Stomach (tissue), 8 donors: ENCODE measurements at regions not wholly inside any gene's neighbourhood (a gene's known extent, or its start where the extent isn't known, plus 50 kb on each side); places are given as distances from the start of the nearest gene placed in this dataset.

Source experiments
- DNase-seq, 2 donors: peaks; one replicate each; pipeline versions ENCODE4 v3.0.0 to v3.0.0-alpha.2; 2013 to 2019
- H3K27ac ChIP-seq, 5 donors: fragments of 200-600 bp in 4 of 5; sonication (generic) in 4 of 5; one replicate each; pipeline ENCODE4 v1.5.1; 2013 to 2019; ENCODE audit warnings: mild to moderate bottlenecking in 1 of 5, moderate library complexity in 1 of 5
- H3K27me3 ChIP-seq, 3 donors: fragments of 200-600 bp; sonication (generic); one replicate each; pipeline ENCODE4 v1.5.1; 2017 to 2019; ENCODE audit warnings: mixed run types in 1 of 3
- H3K36me3 ChIP-seq, 4 donors: fragments of 200-600 bp; sonication (generic); 1 replicate in 3 of 4; 2 replicates in 1 of 4; pipeline ENCODE4 v1.5.1; 2016 to 2019
- H3K4me1 ChIP-seq, 4 donors: fragments of 200-600 bp; sonication (generic); one replicate each; pipeline ENCODE4 v1.5.1; 2016 to 2019
- H3K4me3 ChIP-seq, 4 donors: fragments of 200-600 bp; sonication (generic) in 3 of 4; one replicate each; pipeline ENCODE4 v1.5.1; 2016 to 2019; ENCODE audit warnings: mild to moderate bottlenecking in 1 of 4
- H3K9me3 ChIP-seq, 4 donors: fragments of 200-600 bp; sonication (generic); one replicate each; pipeline ENCODE4 v1.5.1; 2016 to 2019
- CTCF ChIP-seq, 7 experiments: fragments of 450-650 bp in 4 of 7; fragments of 200-600 bp in 3 of 7; sonication (generic) in 3 of 7; IDR thresholded peaks; one replicate each; pipeline ENCODE4 v1.5.1; 2016 to 2019; ENCODE audit warnings: antibody characterized with exemption in 7 of 7, control low read depth in 2 of 7, mild to moderate bottlenecking in 1 of 7
- EP300 ChIP-seq: sonication (generic); formaldehyde crosslinking; IDR thresholded peaks from one replicate; pipeline ENCODE4 v1.6.1; 2017; ENCODE audit warnings: antibody characterized with exemption
- POLR2A ChIP-seq, 4 donors: fragments of 450-650 bp; IDR thresholded peaks; one replicate each; pipeline ENCODE4 v1.6.1; 2016; ENCODE audit warnings: antibody characterized with exemption in 4 of 4, control low read depth in 2 of 4, mild to moderate bottlenecking in 1 of 4, moderate library complexity in 1 of 4
- POLR2AphosphoS5 ChIP-seq, 3 donors: sonication (generic); formaldehyde crosslinking; IDR thresholded peaks; one replicate each; pipeline ENCODE4 v1.6.1; 2016; ENCODE audit warnings: antibody characterized with exemption in 3 of 3
- WGBS, 5 donors: extraction: QIAGEN DNeasy Blood & Tissue Kit in 3 of 5; methylation state at CpG; one replicate each; pipeline versions ENCODE4 v1.1.5 to v1.1.7; 2013 to 2018; 5-methylcytosine and 5-hydroxymethylcytosine counted together
- intact Hi-C: fragments of 100-400 bp; cut with DNase I; formaldehyde crosslinking; loops from one replicate; pipeline ENCODE4 v1.15.1; 2023; ENCODE audit warnings: low total_unique reads
- donor health status: healthy with polysubstance abuse.
- donor health status: Bipolar disorder and iron deficiency.
- donor health status: healthy.

DNA sequence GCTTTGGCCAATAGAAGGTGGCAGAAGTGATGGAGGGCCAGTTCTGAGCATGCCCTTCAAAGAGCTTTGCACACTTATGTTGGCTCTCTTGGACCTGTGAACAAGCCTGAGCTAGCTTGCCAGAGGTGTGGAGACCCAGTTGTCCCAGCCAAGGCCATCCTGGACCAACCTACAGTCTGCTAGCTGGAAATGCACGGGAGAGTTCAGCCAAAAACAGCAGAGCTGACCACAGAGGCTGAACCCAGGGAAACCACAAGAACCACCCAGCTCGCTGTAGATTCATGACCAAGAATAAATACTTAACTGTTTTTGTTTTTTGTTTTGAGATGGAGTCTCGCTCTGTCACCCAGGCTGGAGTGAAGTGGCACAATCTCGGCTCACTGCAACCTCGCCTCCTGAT, 65.4 kb upstream of the HAND1 start:
- H3K9me3 ChIP-seq = no peaks in the 10 kb centered on the region
- H3K4me3 ChIP-seq = no peak overlapping the region
- H3K36me3 ChIP-seq = no peaks in the 10 kb centered on the region
- TF ChIP-seq EP300 (no peak), POLR2AphosphoS5 (IDR thresholded peaks at IDR 0.05) (no peak), POLR2A (IDR thresholded peaks at IDR 0.05) (no peak), CTCF (IDR thresholded peaks at IDR 0.05) (no peak)
- intact Hi-C loops = no loop called here
- H3K27me3 ChIP-seq = peaks cover 0 to 59% (median 9%) of the 10 kb centered on the region in 3 donors
- H3K27ac ChIP-seq = no peak overlapping the region
- 62 to 71% (median 66%) methylated on average over 5 of the region's 5 CpGs for WGBS, 5 donors
- no peak for DNase-seq
- H3K4me1 ChIP-seq = peaks cover 0 to 12% (median 0%) of the 10 kb centered on the region in 4 donors

DNA sequence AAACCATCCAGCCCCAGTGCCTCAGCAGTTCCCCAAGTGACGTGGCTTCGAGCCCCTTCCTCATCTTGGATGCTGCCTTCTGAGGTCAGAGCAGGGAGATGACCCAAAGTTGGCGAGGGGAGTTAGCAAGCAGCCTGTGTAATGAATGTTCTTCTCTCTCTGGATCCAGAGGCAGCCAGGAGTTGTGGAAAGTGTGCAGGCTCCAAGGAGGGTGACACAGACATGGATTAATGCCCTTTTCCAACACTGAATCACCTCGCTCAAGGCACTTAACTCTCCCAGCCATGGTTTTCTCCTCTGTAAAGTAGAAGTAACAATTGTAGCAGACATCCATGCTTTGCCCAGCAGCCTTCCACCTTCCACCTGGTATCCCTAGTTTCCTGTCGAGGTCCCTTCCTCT, 64.6 kb upstream of the HAND1 start:
- Histone ChIP-seq H3K9me3 (no peaks in the 10 kb centered on the region), H3K4me1 (peaks cover 0 to 12% (median 0%) of the 10 kb centered on the region in 4 donors), H3K27ac (no peak overlapping the region), H3K36me3 (no peaks in the 10 kb centered on the region), H3K27me3 (peaks cover 0 to 67% (median 9%) of the 10 kb centered on the region in 3 donors), H3K4me3 (no peak overlapping the region)
- DNase-seq = no peak
- TF ChIP-seq EP300 (no peak), POLR2A (IDR thresholded peaks at IDR 0.05) (no peak), POLR2AphosphoS5 (IDR thresholded peaks at IDR 0.05) (no peak), CTCF (IDR thresholded peaks at IDR 0.05) (no peak)
- intact Hi-C loops = no loop called here
- 45 to 63% (median 52%) methylated on average over 5 of the region's 5 CpGs for WGBS, 5 donors

DNA sequence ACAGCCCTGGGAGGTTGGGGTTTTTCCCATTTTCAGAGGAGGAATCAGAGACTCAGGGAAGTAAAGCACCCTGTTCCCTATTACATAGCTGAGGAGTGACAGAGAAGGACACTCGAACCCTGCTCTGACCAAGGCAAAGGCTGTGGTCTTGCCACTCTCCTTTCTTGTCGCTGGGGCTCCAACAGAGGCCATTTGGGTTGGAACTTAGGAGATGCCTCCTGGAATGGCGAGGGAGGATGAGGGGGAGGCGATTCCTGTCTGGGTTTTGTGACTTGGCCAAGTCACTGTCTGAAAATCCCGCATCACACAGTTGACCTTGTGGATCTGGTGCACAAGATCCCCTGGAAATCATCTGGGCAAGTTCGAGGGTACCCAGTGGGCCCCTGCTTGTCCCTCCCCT, 64.0 kb upstream of the HAND1 start:
- intact Hi-C loops = no loop called here
- 53 to 68% (median 63%) methylated on average over 2 to 6 of the region's 6 CpGs for WGBS, 5 donors
- Histone ChIP-seq H3K4me3 (no peak overlapping the region), H3K36me3 (no peaks in the 10 kb centered on the region), H3K4me1 (peaks cover 0 to 12% (median 0%) of the 10 kb centered on the region in 4 donors), H3K27ac (no peak overlapping the region), H3K9me3 (no peaks in the 10 kb centered on the region), H3K27me3 (peaks cover 0 to 69% (median 9%) of the 10 kb centered on the region in 3 donors)
- no peak for TF ChIP-seq POLR2A (IDR thresholded peaks at IDR 0.05)
- no peak for TF ChIP-seq POLR2AphosphoS5 (IDR thresholded peaks at IDR 0.05)
- TF ChIP-seq CTCF (IDR thresholded peaks at IDR 0.05) = no peak
- TF ChIP-seq EP300 = no peak
- DNase-seq = no peak

DNA sequence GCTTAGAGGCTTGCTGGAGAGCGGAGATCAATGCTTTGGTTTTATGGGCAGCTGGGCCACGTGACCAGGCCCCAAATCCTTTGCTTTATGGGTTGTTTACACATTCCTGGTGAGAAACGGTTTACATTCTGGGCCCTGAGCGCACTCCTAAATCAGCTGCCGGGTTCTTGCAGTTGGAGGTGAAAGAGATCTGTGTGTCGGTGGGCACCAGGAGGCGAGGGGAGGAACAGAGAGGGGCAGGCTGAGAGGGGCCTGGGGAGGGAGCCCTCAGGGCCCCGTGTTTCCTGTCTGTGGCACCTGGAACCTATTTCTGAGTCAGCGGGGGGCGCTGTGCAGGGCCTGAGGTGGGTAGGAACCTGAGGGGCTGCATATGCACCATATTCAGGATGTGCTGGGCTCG, 63.5 kb upstream of the HAND1 start:
- no peak for DNase-seq
- peaks cover 0 to 69% (median 9%) of the 10 kb centered on the region in 3 donors for H3K27me3 ChIP-seq
- no peaks in the 10 kb centered on the region for H3K9me3 ChIP-seq
- H3K36me3 ChIP-seq = no peaks in the 10 kb centered on the region
- no peak overlapping the region for H3K4me3 ChIP-seq
- H3K4me1 ChIP-seq = peaks cover 0 to 12% (median 0%) of the 10 kb centered on the region in 4 donors
- H3K27ac ChIP-seq = no peak overlapping the region
- TF ChIP-seq POLR2A (IDR thresholded peaks at IDR 0.05) = no peak
- TF ChIP-seq POLR2AphosphoS5 (IDR thresholded peaks at IDR 0.05) = no peak
- no peak for TF ChIP-seq EP300
- no peak for TF ChIP-seq CTCF (IDR thresholded peaks at IDR 0.05)
- WGBS, 5 donors = 28 to 34% (median 29%) methylated on average over 11 of the region's 11 CpGs
- intact Hi-C loops = no loop called here
